ENCODE measurements at regions not wholly inside any gene's neighbourhood (a gene's known extent, or its start where the extent isn't known, plus 50 kb on each side); places are given as distances from the start of the nearest gene placed in this dataset.

DNA sequence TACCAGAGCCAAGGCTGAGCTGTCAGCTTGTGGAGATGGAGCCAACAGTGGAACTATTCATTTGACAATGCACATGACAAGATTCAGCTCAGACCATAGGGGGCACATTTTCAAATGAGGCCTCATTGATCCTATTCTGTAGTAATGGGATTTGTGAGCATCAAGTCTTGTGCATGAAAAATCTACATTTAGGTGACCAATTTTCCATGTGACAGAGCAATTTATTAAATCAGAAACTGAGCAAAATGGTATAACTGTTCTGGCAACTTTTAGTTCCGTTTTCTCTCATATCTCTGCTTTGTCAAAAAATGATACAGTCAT, 108.5 kb upstream of the PCDH18 start:
- no peak for DNase-seq
- Histone ChIP-seq H3K27me3 (no peaks in the 10 kb centered on the region), H3K27ac (no peak overlapping the region), H3K4me1 (no peaks in the 10 kb centered on the region), H3K9me3 (replicated peaks) (no peaks in the 10 kb centered on the region), H3K36me3 (no peaks in the 10 kb centered on the region), H3K4me3 (no peak overlapping the region)

DNA sequence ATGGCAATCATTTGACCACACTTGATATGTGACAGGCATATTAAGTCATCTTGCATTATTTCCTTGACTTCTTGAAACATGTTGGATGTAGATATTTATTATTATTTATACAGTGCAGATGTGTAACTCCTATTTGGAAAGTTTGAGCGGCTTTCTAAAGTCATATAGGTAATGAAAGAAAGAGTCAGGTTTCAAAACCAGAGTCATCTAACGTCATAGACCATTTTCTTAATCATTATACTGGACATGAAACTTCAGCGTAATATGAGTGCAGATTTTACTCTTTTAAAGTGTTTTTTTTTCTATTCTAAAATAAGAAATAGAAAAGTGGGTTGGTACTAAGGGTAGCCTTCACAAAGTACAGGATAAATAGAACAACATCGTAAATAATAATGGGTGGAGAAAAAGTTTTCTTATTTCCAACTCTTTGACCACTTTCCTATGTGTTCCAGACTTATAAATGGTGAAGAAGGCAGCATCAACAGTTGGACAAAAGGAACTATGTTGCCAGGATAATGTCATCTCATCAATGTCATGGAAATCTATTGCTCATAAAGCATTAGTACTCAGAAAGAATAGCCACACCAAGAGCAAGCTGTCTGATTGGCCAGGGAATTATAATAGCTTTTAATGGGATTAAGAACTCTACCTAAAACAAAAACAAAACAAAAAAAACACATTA, 108.0 kb upstream of the PCDH18 start:
- Histone ChIP-seq H3K27ac (no peak overlapping the region), H3K4me3 (no peak overlapping the region), H3K27me3 (no peaks in the 10 kb centered on the region), H3K36me3 (no peaks in the 10 kb centered on the region), H3K4me1 (no peaks in the 10 kb centered on the region), H3K9me3 (replicated peaks) (no peaks in the 10 kb centered on the region)
- DNase-seq, result no peak

DNA sequence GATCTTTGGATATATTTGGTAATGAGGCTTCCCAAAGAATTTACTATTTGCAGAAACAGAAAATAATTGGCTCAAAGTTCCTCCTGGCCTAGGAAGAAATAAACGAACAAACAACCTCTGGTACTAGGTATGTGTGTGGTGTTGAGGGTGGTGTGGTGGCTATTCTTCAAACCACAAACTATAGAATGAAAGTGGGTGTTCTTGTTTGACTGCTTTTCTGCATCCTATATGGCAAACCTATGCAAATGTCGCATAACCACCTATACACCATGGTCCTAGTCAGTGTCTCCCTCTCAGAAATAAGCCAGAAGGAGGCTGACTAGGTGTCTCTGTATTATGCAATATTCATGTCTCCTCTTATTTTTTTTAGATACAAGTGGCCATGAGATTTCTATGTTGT, 106.6 kb upstream of the PCDH18 start:
- H3K9me3 ChIP-seq (replicated peaks), result no peaks in the 10 kb centered on the region

DNA sequence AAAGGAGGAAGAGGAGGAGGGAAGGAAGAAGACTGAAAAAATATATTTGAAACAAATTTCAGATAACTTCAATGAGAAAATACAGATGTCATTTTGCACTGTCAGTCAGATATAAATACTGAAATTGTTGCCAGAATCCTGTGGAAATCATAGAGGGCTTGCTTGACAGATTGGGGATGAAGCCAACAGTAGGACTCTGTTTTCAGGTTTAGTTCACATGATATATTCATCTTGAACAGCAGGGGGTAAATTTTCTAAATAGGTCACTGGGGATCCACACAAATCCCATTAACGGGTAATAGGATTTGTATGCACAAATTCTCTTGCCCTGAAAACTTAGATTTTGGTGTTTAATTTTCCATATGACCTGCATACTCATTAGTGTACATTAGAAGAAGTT, 103.3 kb upstream of the PCDH18 start:
- Histone ChIP-seq H3K36me3 (no peaks in the 10 kb centered on the region), H3K4me1 (no peaks in the 10 kb centered on the region), H3K27me3 (no peaks in the 10 kb centered on the region), H3K4me3 (no peak overlapping the region), H3K27ac (no peak overlapping the region), H3K9me3 (replicated peaks) (no peaks in the 10 kb centered on the region)
- peak in 1 of 2 experiments; percentile 17 for DNase-seq

More for the DNA sequence above, 106.6 kb upstream of the PCDH18 start:
- Histone ChIP-seq H3K36me3 (no peaks in the 10 kb centered on the region), H3K4me3 (no peak overlapping the region), H3K27ac (no peak overlapping the region), H3K27me3 (no peaks in the 10 kb centered on the region), H3K4me1 (no peaks in the 10 kb centered on the region)
- no peak for DNase-seq

DNA sequence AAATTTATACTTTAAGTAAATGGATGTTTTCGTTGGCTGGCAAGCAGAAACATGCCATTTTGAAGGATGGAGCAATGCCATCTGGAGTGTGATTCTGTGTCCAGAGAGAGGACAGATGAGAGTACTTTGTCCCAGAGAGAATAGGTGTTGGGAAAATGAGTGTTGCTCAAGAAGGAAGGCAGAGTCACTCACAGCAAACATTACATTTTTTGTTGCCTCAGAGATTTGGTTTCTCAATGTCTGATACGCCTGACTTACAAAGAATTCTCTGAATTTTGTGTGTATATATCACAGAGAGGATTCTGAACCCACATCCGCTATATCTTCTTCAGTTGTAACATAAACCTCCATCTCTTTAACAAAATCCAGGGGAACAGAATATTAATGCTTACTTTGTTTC, 102.8 kb upstream of the PCDH18 start:
- no peaks in the 10 kb centered on the region for H3K4me1 ChIP-seq
- H3K9me3 ChIP-seq (replicated peaks), result no peaks in the 10 kb centered on the region
- H3K4me3 ChIP-seq, result no peak overlapping the region
- H3K27me3 ChIP-seq, result no peaks in the 10 kb centered on the region
- no peak for DNase-seq
- H3K27ac ChIP-seq, result no peak overlapping the region
- H3K36me3 ChIP-seq, result no peaks in the 10 kb centered on the region

DNA sequence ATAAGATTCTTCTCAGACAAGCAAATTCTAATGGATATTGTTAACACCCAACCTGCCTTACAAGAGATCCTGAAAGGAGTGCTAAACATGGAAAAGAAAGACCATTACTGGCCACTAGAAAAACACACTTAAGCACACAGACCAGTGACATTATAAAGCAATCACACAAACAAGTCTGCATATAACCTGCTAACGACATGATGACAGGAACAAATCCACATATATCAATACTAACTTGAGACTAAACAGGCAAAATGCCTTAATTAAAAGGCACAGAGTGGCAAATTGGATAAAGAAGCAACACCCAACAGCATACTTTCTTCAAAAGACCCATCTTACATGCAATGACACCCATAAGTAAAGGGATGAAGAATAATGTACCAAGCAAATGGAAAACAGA, 100.5 kb upstream of the PCDH18 start:
- DNase-seq, result no peak
- Histone ChIP-seq H3K9me3 (replicated peaks) (no peaks in the 10 kb centered on the region), H3K4me3 (no peak overlapping the region), H3K4me1 (no peaks in the 10 kb centered on the region), H3K27ac (no peak overlapping the region), H3K36me3 (no peaks in the 10 kb centered on the region), H3K27me3 (no peaks in the 10 kb centered on the region)

DNA sequence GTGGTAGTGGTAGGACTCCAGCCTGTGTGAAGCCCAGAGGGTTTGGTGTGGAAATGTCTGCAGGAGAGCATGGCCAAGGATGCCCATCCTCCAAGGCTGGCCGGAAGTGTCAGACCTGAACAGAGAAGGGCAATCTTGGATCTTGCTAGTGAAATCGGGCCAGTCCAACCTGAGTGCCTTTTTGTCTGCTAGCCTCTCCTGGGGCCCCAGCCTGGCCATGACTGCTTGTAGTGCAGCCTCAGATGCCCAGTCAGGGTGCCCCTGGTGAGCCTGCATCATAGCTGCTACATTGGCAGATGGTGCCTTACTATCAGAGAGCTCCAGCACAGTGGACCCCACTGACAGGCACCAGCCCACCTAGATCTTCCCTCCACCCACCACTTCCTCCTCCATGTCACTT, 99.3 kb upstream of the PCDH18 start:
- H3K4me3 ChIP-seq, result no peak overlapping the region
- no peaks in the 10 kb centered on the region for H3K4me1 ChIP-seq
- H3K27me3 ChIP-seq, result no peaks in the 10 kb centered on the region
- H3K27ac ChIP-seq, result no peak overlapping the region
- H3K9me3 ChIP-seq (replicated peaks), result no peaks in the 10 kb centered on the region
- no peak for DNase-seq
- H3K36me3 ChIP-seq, result no peaks in the 10 kb centered on the region

DNA sequence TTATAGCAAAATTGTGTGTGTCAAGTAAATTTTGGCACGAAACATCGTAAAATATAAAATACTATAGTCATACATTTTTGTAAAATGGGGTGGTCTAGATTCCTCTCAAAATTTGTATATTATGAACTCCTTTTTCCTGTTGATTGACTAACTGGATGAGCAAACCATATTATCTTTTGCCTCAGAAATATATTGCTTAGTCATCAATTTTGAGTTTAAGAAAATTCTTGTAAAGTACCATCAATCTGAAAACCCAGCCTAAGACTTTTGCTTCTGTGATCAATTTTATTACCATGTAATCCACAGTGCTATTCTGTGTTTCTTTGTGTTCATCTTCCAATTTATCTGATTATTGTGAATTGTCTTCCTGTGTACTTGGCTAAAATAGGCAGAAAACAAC, 98.0 kb upstream of the PCDH18 start:
- Histone ChIP-seq H3K9me3 (replicated peaks) (no peaks in the 10 kb centered on the region), H3K4me3 (no peak overlapping the region), H3K27me3 (no peaks in the 10 kb centered on the region), H3K4me1 (no peaks in the 10 kb centered on the region), H3K27ac (no peak overlapping the region), H3K36me3 (no peaks in the 10 kb centered on the region)
- no peak for DNase-seq

DNA sequence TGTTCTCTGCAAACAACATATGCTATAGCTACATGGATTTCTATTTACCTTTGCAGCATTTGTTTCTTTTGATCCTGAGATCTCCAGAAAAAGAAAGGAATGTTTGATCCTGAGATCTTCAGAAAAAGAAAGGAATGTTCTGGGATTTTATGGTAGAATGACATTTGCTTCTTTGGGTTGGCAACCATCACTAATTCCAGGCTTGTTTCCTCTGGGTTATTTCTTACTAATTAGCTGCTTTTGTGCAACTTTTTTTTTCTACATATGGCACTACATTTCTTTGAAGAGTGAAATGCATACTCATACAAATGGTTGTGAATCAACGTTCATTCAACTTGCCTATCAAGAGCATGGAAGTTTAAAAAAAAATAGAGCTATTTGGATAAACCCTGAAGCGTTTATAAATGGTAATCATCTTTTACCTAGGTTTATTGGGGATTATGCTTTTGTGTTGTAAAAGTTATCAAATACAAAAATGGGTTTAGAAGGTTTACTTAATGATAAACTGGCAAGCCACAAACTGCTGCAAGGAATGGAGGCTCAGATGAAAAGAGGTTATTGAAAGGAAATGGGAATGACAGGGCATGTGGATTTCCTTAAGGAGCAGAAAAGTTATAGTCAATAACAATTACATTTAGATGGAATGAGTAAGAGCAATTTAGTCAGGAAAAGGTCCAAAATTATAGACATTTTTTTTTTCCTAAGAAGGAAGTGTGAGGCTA, 95.6 kb upstream of the PCDH18 start:
- Histone ChIP-seq H3K36me3 (no peaks in the 10 kb centered on the region), H3K27me3 (no peaks in the 10 kb centered on the region), H3K9me3 (replicated peaks) (no peaks in the 10 kb centered on the region), H3K4me1 (peaks cover 6% of the 10 kb centered on the region), H3K4me3 (no peak overlapping the region), H3K27ac (no peak overlapping the region)
- no peak for DNase-seq

DNA sequence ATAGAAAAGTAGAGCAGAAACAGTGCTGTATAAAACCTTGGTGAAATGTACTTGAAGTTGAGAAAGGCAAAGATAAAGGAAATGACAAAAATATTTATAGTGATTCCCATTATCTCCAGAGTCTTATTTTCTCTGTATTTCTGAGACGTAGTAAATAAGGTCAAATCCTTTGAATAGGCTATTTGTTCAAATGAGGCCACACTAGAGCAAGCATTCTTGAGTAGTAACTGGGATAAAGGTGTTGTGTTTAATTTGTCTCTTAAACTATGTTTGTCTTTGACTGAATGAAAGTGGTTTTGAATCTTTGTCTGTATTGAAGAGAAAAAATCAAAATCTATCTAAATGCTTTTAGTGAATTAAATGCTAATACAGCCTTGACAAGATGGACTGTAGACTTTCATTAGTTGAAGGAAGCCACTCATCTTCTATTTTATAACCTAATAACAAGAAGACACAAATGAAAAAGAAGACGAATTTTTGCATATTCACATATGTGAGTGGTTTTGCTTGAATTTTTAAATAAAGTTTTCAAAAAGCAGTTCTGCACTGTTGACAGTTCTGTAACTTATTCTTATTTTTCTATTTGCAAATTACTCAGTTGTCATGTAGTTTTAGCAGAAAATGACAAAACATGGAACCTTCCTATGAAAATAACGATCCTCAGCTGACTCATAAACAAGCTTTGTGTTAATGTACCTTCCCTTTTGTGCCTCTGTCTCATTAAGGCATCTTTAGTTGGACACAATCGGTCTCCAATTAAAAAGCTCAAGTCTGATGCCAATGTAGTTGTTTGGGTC, 94.8 kb upstream of the PCDH18 start:
- Histone ChIP-seq H3K36me3 (no peaks in the 10 kb centered on the region), H3K27ac (no peak overlapping the region), H3K27me3 (no peaks in the 10 kb centered on the region), H3K9me3 (replicated peaks) (no peaks in the 10 kb centered on the region), H3K4me3 (no peak overlapping the region), H3K4me1 (peaks cover 7% of the 10 kb centered on the region)
- DNase-seq, result no peak

DNA sequence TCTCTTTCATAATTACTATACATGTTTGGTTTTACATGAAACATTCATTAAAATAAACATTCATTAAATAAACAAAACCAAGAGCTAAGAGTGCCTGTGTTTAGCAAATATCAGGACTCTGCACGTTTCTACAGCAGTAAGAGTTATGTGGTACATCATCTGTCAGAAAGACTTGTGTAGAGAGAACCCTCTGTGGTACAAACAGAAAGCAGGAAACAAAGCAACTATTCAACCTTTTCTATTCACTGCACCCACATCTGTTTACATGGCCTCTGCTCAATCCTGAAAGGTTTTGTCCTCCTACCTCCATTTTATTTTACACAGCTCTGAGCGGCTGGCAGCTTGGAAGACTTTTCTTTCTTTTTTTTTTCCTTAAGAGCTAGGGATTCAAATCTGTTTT, 90.7 kb upstream of the PCDH18 start:
- Histone ChIP-seq H3K27ac (peak overlapping the region; percentile 50), H3K4me1 (peaks cover 7% of the 10 kb centered on the region), H3K4me3 (no peak overlapping the region), H3K9me3 (replicated peaks) (no peaks in the 10 kb centered on the region), H3K27me3 (no peaks in the 10 kb centered on the region), H3K36me3 (no peaks in the 10 kb centered on the region)
- DNase-seq, result peak; percentile 11 to 63

DNA sequence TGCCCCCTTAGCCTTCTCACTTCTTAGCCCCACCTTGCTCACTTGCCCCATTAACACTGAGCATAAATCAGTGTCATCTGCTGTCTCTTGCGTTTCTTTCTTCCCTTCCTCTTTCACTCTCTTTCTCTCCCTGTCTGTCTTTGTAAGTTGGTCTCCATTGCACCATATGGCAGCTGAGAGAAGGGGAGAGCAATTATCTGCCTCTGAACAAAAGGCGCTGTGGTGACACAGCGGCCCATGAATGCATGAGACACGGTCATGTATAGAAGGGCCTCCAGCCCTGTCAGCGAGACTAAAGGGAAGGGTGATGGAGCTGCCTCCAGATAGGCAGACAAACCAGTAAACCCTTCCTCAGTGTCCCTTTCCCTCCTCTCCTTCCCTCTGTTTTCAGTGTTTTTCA, 88.8 kb upstream of the PCDH18 start:
- Histone ChIP-seq H3K4me3 (no peak overlapping the region), H3K36me3 (no peaks in the 10 kb centered on the region), H3K4me1 (peaks cover 7% of the 10 kb centered on the region), H3K27me3 (no peaks in the 10 kb centered on the region), H3K9me3 (replicated peaks) (no peaks in the 10 kb centered on the region), H3K27ac (no peak overlapping the region)
- DNase-seq, result no peak

DNA sequence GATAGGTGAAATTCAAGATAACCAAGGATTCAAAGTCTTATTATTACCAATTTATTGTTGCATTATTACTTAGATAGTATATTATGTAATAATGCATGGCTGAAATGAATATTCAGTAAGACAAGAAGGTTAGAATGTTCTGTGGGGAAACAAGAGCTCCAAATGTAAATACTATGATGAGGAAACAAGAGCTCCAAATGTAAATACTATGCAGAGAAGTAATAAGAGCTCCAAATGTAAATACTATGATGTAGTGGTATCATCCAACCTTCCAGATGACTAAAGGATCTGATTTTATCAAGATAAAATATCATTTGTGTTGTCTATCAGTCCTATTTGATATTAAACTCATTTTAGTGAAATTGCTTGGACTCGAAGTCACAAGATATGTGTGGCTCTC, 82.2 kb upstream of the PCDH18 start:
- H3K27ac ChIP-seq, result no peak overlapping the region
- H3K27me3 ChIP-seq, result no peaks in the 10 kb centered on the region
- no peaks in the 10 kb centered on the region for H3K36me3 ChIP-seq
- no peak overlapping the region for H3K4me3 ChIP-seq
- no peaks in the 10 kb centered on the region for H3K9me3 ChIP-seq (replicated peaks)
- DNase-seq, result no peak
- no peaks in the 10 kb centered on the region for H3K4me1 ChIP-seq

DNA sequence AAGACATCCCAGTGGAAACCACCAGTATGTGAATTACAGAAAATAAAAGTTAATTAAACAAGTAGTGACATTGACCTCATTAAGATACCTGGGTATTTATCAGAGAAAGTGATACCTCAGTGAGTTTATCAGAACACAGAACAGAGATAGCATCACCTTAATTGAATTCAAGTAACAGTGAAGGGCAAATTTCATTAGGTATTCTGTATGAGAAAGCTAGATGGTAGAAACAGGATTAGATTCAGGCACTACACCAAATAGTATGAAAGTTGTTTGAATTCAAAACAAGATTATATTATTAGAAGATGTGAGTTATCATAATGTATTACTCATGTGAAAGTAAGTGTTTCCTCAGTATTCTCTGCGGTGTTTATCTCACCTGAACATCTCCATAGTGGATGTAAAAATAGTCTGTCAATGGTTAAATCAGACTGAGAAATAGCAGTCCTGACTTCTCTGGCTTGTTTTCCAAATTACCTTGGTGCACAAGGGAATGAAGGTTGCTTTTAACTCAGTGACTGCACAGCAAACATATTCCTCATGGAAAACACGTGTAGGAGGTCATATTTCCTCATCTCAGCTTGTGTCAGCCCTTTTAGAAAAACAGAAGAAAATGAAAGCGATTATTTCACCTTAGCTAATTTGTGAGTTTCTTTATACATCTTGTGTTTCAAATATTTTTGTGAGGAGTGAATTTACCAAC, 79.9 kb upstream of the PCDH18 start:
- H3K27ac ChIP-seq, result no peak overlapping the region
- no peaks in the 10 kb centered on the region for H3K9me3 ChIP-seq (replicated peaks)
- H3K4me3 ChIP-seq, result no peak overlapping the region
- DNase-seq, result no peak
- no peaks in the 10 kb centered on the region for H3K27me3 ChIP-seq
- no peaks in the 10 kb centered on the region for H3K36me3 ChIP-seq
- H3K4me1 ChIP-seq, result no peaks in the 10 kb centered on the region

DNA sequence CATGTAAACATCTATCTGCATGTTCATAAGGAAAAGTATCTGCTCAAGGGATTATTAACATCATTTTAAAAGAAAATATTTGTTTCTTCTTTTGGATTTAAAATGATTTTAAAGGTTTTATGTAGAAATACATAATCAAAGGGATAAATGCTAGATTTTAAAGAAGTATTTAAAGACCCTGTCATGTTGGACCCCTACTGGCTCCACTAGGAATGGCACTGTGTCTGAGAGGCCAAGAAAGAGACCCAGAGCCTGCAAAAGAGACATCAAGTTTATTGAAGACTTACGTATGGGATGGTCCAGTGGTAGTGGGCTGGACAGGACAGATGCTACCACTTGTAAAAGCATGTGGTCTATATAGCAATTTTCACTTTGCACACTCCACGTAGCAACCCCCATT, 78.7 kb upstream of the PCDH18 start:
- Histone ChIP-seq H3K36me3 (no peaks in the 10 kb centered on the region), H3K27ac (no peak overlapping the region), H3K4me1 (no peaks in the 10 kb centered on the region), H3K9me3 (replicated peaks) (no peaks in the 10 kb centered on the region), H3K4me3 (no peak overlapping the region), H3K27me3 (no peaks in the 10 kb centered on the region)
- DNase-seq, result peak in 1 of 2 experiments; percentile 22
